NCI-H2227 treated with DMSO at 0.1 percent for 48 hours (cell line): ENCODE measurements at regions not wholly inside any gene's neighbourhood (a gene's known extent, or its start where the extent isn't known, plus 50 kb on each side); places are given as distances from the start of the nearest gene placed in this dataset.
"Not testable (repeated sequence)": the region's sequence is repeated elsewhere in the genome, so short reads cannot be mapped to it uniquely, and the experiment has no call there.

Source experiments
- DNase-seq: peaks from one replicate; lab custom pipeline; 2025; lab: John Stamatoyannopoulos, UW

DNA sequence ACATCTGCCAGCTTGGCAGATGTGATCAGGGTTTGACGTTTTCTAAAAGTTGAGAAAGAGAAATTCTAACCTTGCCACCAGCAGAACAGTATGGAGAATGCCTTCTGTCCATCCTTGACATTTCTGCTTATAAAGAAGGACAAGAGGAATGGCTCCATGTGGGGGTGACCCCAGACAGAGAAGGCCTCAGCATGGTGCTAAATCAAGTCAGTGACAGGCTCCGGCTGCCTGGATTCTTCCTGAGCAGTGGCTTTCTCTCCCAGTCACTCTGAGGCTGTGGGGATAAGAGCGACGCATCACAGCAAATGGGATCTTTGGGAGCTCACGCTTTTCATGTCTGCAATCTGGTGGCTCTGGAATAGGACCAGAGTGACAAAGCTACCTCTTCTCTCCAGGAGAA is 640.2 kb upstream of the CAMK1G start:
- no peak for DNase-seq

DNA sequence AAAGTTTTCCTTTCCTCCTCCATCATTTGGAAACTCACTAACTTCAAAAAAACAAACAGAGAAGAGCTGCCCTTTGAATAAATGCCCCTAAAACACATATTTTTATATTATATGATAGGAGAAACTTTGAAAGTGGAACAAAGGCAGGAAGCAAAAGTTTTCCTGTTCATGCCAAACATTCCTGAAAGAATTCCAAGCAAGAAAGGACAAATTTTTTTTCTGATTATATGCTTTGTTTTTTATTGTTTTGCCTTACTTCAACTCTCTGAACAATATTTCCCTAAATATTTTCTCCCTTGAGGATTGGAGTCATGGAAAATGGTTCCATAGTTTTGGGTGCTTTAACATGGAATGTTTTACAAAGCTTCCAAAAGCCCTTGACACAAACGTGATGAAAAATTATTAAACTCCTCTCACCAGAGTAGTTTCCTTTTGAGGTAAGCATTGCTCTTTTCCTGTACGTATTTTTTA is 638.5 kb upstream of the CAMK1G start:
- DNase-seq: no peak

DNA sequence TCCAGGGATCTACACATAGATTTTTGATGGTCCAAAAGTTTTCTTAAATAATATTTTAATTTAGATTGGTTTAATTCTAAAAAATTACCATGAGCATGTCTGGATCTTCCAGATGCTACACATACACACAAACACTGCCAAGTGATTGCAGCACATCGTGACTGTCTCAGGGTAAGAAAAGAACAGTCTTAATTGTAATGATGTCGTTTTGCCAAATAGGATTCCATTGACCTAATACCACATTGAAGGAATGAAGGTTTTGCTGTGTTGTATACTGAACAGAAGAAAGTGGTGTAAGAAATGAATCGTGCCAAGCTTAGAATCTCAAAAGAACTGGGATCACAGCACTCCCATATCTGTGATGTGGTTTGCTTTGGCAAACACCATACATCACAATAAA is 633.3 kb upstream of the CAMK1G start:
- DNase-seq: no peak

DNA sequence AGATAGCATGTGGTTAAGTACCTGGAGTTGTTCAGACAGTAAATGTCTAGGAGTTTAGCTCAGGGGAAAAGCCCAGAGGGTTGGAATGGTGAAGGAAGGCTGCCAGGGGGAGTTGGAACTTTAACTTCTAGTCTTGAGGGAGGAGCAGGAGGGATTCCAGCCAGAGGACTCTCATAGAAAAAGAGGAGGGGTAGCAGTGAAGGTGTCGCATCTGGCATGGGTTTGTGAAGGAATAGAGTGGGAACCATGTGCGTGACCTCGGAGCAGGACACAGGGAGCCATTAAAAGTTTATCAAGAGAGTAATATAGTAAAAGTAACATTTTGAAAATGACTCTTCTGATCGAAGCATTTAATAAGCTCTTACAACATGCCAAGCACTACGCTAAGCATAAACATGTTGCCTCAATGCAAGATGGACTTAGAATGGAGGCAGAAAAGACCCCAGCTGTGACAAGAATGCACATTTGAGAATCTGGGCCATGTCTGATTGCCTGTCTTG is 632.4 kb upstream of the CAMK1G start:
- DNase-seq: no peak

DNA sequence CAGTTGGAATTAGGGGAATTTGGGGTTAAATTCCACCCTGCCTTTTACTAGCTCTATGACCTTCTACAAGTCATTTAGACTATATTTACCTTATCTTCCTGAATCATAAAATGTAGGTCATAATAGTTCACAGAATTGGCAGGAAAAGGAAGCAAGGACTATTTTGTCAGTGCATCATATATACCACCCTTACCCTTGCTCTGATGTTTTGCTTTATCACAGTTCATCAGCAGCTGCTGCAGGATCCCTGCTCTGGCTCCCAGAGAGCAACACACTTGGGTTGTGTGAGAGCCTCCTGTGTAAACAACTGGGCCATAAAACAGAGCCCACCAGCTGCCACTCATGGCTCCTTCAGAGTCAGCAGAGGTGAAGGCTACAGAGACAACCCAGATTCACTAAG is 631.6 kb upstream of the CAMK1G start:
- DNase-seq: no peak

DNA sequence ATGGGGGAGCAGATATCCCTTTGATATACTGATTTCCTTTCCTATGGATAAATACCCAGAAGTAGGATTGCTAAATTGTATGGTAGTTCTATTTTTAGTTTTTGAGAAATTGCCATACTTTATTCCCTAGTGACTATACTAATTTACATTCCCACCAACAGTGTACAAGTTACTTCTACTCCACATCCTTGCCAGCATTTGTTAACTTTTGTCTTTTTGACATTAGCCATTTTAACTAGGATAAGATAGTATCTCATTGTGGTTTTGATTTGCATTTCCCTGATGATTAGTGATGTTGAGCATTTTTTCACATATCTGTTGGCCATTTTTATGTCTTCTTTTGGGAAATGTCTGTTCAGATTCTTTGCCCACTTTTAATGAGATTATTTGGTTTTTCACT is 620.6 kb upstream of the CAMK1G start:
- DNase-seq: no peak

DNA sequence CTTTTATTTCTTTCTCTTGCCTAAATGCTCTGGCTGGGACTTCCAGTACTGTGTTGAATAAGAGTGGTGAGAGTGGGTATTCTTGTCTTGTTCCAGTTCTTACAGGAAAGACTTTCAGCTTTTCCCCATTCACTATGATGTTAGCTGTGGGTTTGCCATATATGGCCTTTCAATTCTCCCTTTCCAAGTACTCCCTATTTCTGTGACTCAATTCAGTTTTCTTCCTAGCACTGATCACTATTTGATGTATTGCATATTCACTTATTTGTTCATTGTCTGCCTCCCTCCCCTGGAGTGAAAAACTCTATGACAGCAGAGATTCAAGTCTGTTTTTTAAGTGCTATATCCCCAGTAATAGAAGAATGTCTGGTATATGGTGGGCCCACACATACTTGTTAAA is 618.2 kb upstream of the CAMK1G start:
- no peak for DNase-seq

DNA sequence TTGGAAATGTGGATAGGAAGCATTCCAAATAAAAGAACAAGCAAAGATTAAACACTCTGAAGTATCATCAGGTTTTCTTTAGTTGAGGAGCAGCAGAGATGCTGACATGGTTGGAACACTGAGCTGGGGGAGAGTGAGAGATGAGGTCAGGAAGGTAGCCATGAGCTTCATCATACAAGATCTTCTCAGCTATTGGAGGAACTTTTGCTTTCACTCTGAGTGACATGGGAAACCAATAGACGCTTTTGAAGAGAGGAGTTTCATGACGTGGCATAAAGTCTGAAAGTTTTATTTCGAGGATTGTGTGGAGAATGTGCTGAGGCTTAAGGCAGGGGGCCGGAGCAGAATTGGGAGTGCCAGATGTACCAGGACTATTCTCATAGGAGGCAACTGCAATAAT is 616.2 kb upstream of the CAMK1G start:
- DNase-seq: no peak

DNA sequence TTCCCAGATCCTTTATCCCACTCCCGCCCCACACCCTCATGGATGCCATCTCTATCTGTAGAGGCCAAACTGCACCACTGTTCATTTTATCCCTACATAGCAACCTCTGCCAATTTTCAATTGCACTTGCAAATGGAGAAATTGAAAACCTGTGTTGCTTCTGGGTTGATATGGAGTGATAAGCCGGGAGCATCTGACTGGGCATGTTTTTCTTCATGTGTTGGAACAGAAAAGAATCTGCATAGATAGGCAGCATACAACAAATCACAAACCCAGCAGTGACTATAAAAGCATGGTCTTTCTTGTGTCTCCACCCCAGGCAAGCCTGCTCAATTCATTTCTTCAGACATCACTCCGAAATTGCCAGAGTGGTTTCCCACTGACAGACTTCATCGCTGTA is 608.8 kb upstream of the CAMK1G start:
- DNase-seq: no peak

DNA sequence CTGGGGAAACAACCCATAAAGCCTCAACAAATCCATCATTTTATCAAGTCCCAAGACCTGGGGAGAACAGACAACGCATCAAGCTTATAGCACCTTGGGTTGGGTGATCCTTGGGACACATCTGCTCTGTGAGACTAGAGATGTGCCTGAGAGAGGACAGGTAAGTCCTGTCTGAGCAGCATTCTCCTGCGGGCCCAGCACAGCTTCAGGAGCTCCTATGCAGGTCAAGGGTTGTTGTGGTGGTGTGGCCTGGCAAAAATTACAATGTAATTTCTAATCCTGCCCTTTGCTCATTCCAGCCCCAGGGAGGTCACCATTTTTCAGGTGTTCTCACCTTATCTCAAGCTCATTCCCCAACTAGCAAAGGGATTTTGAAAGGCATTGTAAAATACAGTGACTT is 608.1 kb upstream of the CAMK1G start:
- DNase-seq: no peak

DNA sequence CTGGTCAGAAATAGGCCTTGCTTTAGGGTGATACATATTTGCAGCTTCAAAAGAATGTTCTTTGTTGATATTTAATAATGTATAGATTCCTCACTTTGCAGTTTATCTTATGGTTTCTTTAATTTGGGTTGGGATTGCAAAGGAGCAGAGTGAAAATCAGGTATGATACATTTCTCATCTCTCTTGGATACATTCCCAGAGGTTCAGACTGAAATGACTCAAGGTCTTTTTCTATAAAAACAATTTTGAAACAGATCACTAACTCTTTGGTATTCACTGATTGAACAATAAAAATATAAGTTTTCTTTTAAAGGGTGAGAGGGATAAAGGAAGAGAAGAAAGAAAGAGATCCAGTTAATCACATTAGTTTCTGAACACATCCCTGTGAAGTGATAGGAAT is 606.5 kb upstream of the CAMK1G start:
- DNase-seq: no peak

DNA sequence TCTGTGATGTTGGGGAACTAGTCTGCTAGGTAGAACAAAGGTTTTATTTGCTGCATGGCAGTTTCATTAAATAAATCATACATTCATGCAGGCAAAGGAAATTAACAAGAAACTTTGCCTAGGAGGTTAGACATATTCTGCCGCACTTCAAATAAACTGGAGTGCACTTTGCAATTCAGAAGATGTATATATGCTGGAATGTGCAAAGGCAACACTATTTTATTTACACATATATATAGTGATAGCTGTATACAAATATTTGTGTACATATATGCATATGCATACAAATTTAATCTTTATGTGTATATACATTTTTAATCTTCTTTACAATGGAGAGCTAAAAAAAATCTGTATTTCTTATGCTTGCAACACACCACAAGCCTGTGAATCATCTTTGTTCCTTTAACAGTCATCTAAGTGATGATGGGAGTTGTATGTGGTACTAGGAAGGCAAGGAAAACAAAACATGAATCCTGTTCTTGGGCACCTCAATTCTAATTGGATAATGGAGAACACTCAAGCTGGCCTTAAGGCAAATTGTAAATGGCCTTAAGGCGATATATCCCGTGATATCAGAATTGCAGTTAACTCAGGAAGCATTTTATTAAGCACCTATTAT is 605.8 kb upstream of the CAMK1G start:
- no peak for DNase-seq

DNA sequence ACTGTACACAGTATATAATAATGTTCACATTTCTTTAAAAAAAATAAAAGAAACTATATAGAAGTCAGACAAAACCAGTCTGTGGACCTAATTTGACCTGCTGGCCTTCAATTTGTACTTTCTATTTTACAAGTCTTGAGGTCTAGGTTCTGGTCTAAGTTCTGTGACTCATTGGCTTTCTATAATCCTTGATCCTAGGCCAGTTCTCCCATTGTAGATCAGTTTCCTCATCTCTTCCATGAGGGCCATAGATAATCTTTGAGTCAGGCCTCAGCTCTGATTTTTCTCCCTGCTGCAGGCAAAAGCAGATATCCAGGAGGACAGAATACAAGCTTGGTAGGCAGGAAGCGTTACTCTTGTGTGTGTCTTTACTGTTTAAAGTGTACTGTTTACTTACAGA is 603.7 kb upstream of the CAMK1G start:
- no peak for DNase-seq

DNA sequence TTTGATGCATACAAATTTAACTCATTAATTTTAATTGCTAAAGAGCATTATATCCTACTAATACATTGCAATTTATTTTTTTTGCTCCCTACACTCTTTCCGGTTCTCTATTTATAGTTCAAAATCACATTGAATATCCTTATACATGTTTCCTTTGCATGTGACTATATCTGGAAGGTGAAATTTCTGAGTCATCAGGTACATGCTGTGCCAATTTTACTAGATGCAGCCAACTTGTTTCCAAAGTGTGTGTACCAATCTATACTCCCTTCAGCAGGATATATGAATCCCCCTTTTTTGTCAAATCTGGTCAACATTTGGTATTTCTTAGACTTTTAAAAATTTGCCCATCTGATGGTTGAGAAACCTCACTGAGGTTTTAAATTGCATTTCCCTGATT is 602.9 kb upstream of the CAMK1G start:
- no peak for DNase-seq

DNA sequence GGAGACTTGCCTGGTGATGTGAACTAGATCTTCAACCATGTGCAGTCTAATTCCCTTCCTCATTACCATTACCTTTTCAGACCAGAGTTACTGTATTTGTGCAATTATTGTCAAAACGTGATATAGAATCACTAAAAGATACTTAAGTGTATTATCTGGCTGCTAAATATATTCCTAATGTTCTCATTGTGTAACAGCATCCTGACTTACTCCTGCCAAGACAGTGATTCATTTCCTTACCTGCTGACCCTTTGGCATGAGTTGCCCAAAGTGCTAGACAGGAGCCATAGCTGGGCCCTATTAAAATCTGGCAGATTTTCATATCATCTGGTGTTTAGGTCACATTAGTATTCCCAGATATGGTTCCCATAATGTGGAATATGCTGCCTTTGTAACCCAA is 598.3 kb upstream of the CAMK1G start:
- no peak for DNase-seq

DNA sequence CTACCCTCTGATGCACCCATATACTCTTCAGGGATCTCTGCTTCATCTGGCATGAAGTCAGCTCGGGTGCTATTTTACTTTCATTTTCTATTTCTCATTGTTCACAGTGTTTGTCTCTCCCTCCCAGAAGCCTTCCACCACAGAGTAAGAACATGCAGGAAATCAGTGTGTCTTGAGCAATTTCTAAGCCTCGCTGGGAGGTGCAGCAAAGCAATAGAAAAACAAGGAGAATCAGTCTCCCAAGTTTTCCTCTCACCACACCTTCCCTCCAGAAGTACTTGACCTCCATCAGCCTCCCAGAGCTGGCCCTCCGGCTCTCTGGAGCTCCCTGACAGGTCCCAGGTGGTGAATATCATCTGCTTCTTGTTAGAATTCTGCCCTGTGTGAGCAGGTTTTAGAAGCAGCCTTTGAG is 594.7 kb upstream of the CAMK1G start:
- peak; percentile 46 for DNase-seq

DNA sequence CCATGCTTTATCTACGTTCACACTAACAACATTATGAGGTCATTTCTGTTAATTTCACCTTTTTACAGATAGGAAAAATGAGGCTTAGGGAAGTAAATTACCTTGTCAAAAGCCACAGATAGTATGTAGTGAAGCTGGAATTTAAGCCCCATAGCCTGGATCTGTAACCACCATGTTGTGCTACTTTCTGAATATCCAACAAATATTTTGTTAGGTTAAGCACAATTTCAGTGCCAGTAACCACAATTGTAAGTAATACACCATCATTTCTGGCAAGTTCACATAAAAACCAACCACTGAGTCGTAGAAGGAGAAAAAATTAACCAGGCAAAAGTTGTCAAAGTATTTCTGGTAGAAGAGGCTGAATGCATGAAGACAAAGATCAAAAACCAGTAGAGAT is 593.1 kb upstream of the CAMK1G start:
- DNase-seq: no peak

DNA sequence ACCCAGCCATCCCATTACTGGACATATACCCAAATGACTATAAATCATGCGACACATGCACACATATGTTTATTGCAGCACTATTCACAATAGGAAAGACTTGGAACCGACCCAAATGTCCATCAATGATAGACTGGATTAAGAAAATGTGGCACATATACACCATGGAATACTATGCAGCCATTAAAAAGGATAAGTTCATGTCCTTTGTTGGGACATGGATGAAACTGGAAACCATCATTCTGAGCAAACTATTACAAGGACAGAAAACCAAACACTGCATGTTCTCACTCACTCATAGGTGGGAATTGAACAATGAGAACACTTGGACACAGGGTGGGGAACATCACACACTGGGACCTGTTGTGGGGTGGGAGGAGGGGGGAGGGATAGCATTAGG is 586.5 kb upstream of the CAMK1G start:
- not testable (repeated sequence) for DNase-seq

DNA sequence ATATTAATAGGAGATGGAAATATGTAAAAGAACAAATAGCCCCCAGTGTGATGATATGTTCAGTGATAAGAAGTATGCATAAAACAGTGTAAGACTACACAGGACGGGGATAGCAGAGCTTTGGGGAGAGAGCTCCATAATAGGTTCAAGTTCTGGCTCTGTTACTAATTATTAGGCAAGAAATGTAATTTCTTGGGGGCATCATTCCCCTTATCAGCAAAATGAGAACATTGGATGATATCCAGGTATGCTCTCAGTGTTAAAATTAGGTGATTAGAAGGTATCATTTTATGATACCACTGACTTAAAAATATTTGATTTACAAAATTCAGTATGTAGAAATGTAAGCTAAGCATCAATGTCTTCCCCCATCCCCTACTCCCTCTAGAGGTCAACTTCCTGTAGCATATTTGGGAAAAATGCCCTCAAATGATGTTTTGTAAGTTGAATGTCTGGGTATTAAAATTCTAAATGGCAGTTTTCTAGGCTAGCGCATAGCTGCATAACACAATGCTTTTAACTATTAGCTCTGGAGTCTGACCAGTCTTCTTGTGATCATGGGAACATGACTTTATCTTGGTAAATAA is 585.7 kb upstream of the CAMK1G start:
- no peak for DNase-seq

DNA sequence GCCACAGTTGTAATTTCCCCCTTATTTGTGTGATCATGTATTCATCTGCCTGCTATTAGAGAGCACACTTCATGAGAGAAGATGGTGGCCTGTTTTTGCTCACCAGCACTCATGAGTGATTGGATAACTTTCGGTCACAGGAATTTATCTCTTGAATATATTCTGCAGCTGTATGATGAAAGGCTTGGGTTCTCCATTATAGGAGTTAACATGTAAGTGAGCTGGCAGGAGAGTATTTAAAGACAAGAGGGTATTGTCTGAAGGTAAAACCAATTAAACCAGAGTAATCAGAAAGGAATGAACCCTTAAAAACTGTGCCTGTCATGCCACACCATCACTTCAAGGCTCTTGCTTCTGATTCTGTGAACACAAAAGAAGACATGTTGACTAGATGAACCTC is 574.9 kb upstream of the CAMK1G start:
- no peak for DNase-seq

DNA sequence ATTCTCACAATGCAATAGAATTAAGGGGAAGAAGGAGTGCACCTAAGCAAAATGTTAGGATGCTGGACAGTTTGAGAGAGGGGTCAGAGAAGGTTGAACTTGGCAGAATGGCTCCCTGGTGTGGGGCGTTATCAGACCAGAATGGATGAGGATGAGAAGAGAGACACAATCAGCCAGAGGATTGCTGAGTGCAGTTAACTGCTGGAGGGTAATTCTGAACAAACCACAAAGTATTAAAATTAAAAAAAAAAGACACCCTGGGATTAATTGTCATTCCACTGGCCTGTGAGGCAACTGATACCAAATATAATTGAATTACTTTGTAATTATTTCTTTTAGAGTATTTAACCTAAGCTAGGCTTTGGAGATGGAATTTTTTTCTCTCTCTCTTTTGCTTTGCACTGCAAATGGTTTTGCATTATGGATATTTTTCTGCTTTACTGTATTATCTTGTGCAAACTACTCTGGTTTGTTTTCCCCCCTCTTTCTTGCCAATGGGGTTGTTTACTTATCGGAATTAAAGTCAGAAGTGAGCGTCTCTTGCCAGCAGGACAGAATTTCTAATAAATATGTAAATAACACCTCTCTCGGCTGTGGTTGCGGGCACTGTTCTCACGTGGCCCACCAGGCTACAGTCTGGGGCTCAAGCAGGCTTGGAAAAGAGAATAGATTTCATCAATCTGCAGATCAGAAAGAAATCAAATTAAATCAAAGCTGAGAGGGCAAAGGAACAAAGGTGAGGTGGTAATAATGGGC is 572.9 kb upstream of the CAMK1G start:
- no peak for DNase-seq

DNA sequence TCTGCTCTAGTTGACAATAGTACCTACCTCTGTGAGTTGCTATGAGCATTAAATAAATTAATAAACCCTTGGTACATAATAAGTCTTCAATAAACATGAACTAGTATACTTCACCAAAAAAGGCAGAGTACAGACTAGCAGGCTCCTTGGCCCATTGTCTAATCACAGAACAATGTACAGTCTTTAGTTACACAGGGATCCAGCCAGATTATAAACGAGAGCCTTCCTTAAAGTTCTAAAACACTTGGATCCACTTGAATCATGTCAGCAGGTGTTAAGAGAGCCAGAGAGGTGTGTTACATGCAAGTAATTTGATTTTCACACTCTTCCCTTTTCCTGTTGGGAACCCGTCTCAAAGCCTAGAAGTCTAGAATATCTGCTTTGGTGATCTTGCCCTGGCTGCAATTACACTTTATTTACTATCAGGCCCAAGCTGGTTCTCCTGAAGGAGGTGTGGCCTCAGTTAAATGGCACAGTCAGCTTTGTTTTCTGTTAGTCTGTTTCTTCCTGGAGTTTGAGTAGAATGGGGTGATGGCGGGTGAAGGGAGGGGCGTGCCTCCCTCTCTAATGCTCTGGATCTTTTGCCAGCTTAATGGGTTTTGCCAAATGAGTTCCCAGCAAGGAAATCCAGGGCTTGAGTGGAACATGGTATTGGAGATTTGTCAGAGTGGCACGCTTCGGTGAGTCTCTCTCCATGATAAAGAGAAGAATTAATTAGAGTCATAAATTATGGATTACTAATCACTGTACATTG is 570.9 kb upstream of the CAMK1G start:
- no peak for DNase-seq

DNA sequence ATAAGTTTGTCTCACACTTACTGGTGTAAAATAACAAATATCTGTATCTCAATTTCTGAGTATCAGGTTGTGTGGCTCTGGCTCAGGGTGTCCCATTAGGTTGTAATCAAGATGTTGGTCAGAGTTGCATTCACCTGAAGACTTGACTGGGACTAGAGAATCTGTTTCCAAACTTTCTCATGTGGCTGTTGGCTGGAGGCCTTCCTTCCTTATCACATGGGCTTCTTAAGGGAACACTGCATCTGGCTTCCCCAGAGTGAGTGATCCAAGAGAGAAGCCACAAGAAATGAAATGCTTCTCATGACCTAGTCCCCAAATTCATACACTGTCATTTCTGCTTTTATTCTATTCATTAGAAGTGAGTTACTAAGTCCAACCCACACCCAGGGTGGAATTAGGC is 568.4 kb upstream of the CAMK1G start:
- no peak for DNase-seq
